WTC11 (cell line): ENCODE measurements at regions not wholly inside any gene's neighbourhood (a gene's known extent, or its start where the extent isn't known, plus 50 kb on each side); places are given as distances from the start of the nearest gene placed in this dataset.

Source experiments
- ATAC-seq: fragments of 200-7000 bp; cut with Tn5 transposase; 2 replicates; pipeline ENCODE4 v1.10.0; 2021; ENCODE audit warnings: mild to moderate bottlenecking, moderate library complexity
- CTCF ChIA-PET: fragments of 300-600 bp; sonication (Branson Sonifier 250); formaldehyde crosslinking; loops from one replicate; lab custom pipeline; 2021; ENCODE audit warnings: antibody characterized with exemption; lab: Charles Lee
- POLR2A ChIA-PET: fragments of 350-600 bp; sonication (Branson Sonifier 250); formaldehyde crosslinking; loops from one replicate; lab custom pipeline; 2021; ENCODE audit warnings: antibody characterized with exemption; lab: Charles Lee
- DNase-seq: peaks from one replicate; pipeline ENCODE4 v3.0.0; 2021; ENCODE audit warnings: low spot score
- H3K27ac Mint-ChIP-seq: 2 replicates; pipeline ENCODE4 v1.8.0; 2021; ENCODE audit warnings: mixed read lengths
- H3K27me3 Mint-ChIP-seq: 2 replicates; pipeline ENCODE4 v1.8.0; 2021; ENCODE audit warnings: low read depth, mild to moderate bottlenecking, moderate library complexity, mixed read lengths
- H3K36me3 Mint-ChIP-seq: 2 replicates; pipeline ENCODE4 v1.8.0; 2021; ENCODE audit warnings: mixed read lengths
- H3K4me1 Mint-ChIP-seq: 2 replicates; pipeline ENCODE4 v1.8.0; 2022; ENCODE audit warnings: mixed read lengths
- H3K4me3 Mint-ChIP-seq: 2 replicates; pipeline ENCODE4 v1.8.0; 2021; ENCODE audit warnings: mild to moderate bottlenecking, moderate library complexity, mixed read lengths
- H3K9me3 Mint-ChIP-seq: 2 replicates; pipeline ENCODE4 v1.8.0; 2021; ENCODE audit warnings: mixed read lengths
- AR ChIP-seq: fragments of 250-450 bp; sonication (Bioruptor Pico); IDR thresholded peaks from 2 replicates; pipeline ENCODE4 v1.9.0; 2021; ENCODE audit warnings: mild to moderate bottlenecking
- ATF2 ChIP-seq: sonication (generic); formaldehyde crosslinking; IDR thresholded peaks from 2 replicates; pipeline ENCODE4 v1.8.1; 2022; ENCODE audit warnings: low read depth, missing genetic modification reagents, borderline replicate concordance
- IRF2 ChIP-seq: sonication (generic); formaldehyde crosslinking; IDR thresholded peaks from 2 replicates; pipeline ENCODE4 v1.8.0; 2022; ENCODE audit warnings: low read depth, missing genetic modification reagents, borderline replicate concordance
- MLX ChIP-seq: sonication (generic); formaldehyde crosslinking; IDR thresholded peaks from 2 replicates; pipeline ENCODE4 v1.8.1; 2023; ENCODE audit warnings: mild to moderate bottlenecking, missing genetic modification reagents, moderate library complexity
- PREB ChIP-seq: sonication (generic); formaldehyde crosslinking; IDR thresholded peaks from 2 replicates; pipeline ENCODE4 v1.8.1; 2022; ENCODE audit warnings: mild to moderate bottlenecking, missing genetic modification reagents, moderate library complexity, borderline replicate concordance
- RELA ChIP-seq: sonication (generic); formaldehyde crosslinking; IDR thresholded peaks from 2 replicates; pipeline ENCODE4 v1.8.1; 2022; ENCODE audit warnings: missing genetic modification reagents, mild to moderate bottlenecking, borderline replicate concordance
- RORB ChIP-seq: fragments of 250-450 bp; sonication (Bioruptor Pico); IDR thresholded peaks from 2 replicates; pipeline ENCODE4 v1.9.0; 2021; ENCODE audit warnings: mild to moderate bottlenecking
- ZBTB43 ChIP-seq: sonication (generic); formaldehyde crosslinking; IDR thresholded peaks from 2 replicates; pipeline ENCODE4 v1.8.1; 2023; ENCODE audit warnings: mild to moderate bottlenecking, missing genetic modification reagents
- ZSCAN18 ChIP-seq: fragments of 250-450 bp; sonication (Bioruptor Pico); IDR thresholded peaks from 2 replicates; pipeline ENCODE4 v2.1.2; 2022; ENCODE audit warnings: mild to moderate bottlenecking, moderate library complexity
- TF ChIP-seq, protein P1 (sequence below): sonication (generic); formaldehyde crosslinking; IDR thresholded peaks from 2 replicates; pipeline ENCODE4 v1.8.0; 2023; ENCODE audit warnings: missing genetic modification reagents, mild to moderate bottlenecking, borderline replicate concordance

DNA sequence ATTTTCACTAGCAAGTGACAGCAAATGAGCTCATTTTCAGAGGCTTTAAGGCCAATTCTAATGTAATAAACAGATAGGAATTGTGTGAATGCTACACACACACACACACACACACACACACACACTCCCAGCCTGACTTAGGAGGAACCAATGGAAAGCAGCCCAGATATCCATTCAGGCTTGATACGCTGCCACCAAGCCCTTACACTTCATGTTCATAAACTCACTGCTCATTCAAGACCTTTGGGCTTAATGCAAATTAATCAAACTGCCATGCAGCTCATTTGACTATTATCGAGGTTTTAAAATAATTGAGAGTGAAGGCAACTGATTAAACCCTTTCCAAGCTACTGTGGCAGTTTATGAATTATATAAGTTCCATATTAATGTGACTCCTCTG lies 298.9 kb upstream of the NCKAP5 start (continued):
- TF ChIP-seq ZSCAN18 (CRISPR knock-in tag) = no peak

- Mint-ChIP-seq H3K4me1 (no peaks in the 10 kb centered on the region), H3K36me3 (no peaks in the 10 kb centered on the region), H3K27ac (no peak overlapping the region), H3K4me3 (no peak overlapping the region), H3K27me3 (no peaks in the 10 kb centered on the region), H3K9me3 (peaks cover 14% of the 10 kb centered on the region; the same call in 1 of the 2 replicates)
- ChIA-PET CTCF (no interaction called here), POLR2A (no interaction called here)
- TF ChIP-seq, protein P1, sequence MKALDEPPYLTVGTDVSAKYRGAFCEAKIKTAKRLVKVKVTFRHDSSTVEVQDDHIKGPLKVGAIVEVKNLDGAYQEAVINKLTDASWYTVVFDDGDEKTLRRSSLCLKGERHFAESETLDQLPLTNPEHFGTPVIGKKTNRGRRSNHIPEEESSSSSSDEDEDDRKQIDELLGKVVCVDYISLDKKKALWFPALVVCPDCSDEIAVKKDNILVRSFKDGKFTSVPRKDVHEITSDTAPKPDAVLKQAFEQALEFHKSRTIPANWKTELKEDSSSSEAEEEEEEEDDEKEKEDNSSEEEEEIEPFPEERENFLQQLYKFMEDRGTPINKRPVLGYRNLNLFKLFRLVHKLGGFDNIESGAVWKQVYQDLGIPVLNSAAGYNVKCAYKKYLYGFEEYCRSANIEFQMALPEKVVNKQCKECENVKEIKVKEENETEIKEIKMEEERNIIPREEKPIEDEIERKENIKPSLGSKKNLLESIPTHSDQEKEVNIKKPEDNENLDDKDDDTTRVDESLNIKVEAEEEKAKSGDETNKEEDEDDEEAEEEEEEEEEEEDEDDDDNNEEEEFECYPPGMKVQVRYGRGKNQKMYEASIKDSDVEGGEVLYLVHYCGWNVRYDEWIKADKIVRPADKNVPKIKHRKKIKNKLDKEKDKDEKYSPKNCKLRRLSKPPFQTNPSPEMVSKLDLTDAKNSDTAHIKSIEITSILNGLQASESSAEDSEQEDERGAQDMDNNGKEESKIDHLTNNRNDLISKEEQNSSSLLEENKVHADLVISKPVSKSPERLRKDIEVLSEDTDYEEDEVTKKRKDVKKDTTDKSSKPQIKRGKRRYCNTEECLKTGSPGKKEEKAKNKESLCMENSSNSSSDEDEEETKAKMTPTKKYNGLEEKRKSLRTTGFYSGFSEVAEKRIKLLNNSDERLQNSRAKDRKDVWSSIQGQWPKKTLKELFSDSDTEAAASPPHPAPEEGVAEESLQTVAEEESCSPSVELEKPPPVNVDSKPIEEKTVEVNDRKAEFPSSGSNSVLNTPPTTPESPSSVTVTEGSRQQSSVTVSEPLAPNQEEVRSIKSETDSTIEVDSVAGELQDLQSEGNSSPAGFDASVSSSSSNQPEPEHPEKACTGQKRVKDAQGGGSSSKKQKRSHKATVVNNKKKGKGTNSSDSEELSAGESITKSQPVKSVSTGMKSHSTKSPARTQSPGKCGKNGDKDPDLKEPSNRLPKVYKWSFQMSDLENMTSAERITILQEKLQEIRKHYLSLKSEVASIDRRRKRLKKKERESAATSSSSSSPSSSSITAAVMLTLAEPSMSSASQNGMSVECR (CRISPR knock-in tag) = no peak
- TF ChIP-seq RELA (CRISPR knock-in tag) (no peak), MLX (CRISPR knock-in tag) (no peak)
- no peak for ATAC-seq
- DNase-seq = no peak
Measured at GRCh38 chr2:133871545-133872209, 303.4 kb upstream of the NCKAP5 start.

- no peaks in the 10 kb centered on the region for H3K36me3 Mint-ChIP-seq
- H3K4me3 Mint-ChIP-seq = no peak overlapping the region
- POLR2A ChIA-PET = no interaction called here
- ATAC-seq (no peak), DNase-seq (no peak)
- peaks cover 9% of the 10 kb centered on the region for H3K9me3 Mint-ChIP-seq
- H3K27ac Mint-ChIP-seq = no peak overlapping the region
- CTCF ChIA-PET = no interaction called here
- no peaks in the 10 kb centered on the region; the same call in none of the 2 replicates for H3K27me3 Mint-ChIP-seq
- no peaks in the 10 kb centered on the region for H3K4me1 Mint-ChIP-seq
- TF ChIP-seq RELA (CRISPR knock-in tag) = no peak
- TF ChIP-seq ZSCAN18 (CRISPR knock-in tag) = no peak
- no peak for TF ChIP-seq ZBTB43 (CRISPR knock-in tag)
- TF ChIP-seq RORB (CRISPR knock-in tag) = no peak
- no peak for TF ChIP-seq IRF2 (CRISPR knock-in tag)
- TF ChIP-seq, protein P1 (CRISPR knock-in tag) = no peak
- TF ChIP-seq ATF2 (CRISPR knock-in tag) = no peak
- TF ChIP-seq PREB (CRISPR knock-in tag) = no peak
- TF ChIP-seq AR (CRISPR knock-in tag) = no peak
Measured at GRCh38 chr2:133878326-133878725, 310.1 kb upstream of the NCKAP5 start.
